ENCODE measurements at regions not wholly inside any gene's neighbourhood (a gene's known extent, or its start where the extent isn't known, plus 50 kb on each side); places are given as distances from the start of the nearest gene placed in this dataset.

- Histone ChIP-seq H3K4me3 (no peak overlapping the region), H3K27ac (no peak overlapping the region), H3K9me3 (no peaks in the 10 kb centered on the region), H3K36me3 (no peaks in the 10 kb centered on the region), H3K27me3 (no peaks in the 10 kb centered on the region), H3K4me1 (no peaks in the 10 kb centered on the region)
- ATAC-seq (ENCODE audit: low FRiP score in 2 of 2) (no peak), DNase-seq (no peak)
- WGBS, 2 donors: 88 to 94% methylated on average over 7 of the region's 7 CpGs
- TF ChIP-seq EP300 (IDR thresholded peaks at IDR 0.05): no peak
- no peak for TF ChIP-seq POLR2A (IDR thresholded peaks at IDR 0.05)
- no peak for TF ChIP-seq POLR2AphosphoS5 (IDR thresholded peaks at IDR 0.05)
- TF ChIP-seq CTCF (IDR thresholded peaks at IDR 0.05): no peak
Measured at GRCh38 chr1:109847251-109847650, 63.4 kb upstream of the CSF1 start.

- H3K27ac ChIP-seq: no peak overlapping the region
- no peak overlapping the region for H3K4me3 ChIP-seq
- no peaks in the 10 kb centered on the region for H3K36me3 ChIP-seq
- H3K9me3 ChIP-seq: no peaks in the 10 kb centered on the region
- DNase-seq: no peak
- ATAC-seq (ENCODE audit: low FRiP score in 2 of 2): no peak
- TF ChIP-seq EP300 (IDR thresholded peaks at IDR 0.05) (no peak), CTCF (IDR thresholded peaks at IDR 0.05) (no peak), POLR2A (IDR thresholded peaks at IDR 0.05) (no peak), POLR2AphosphoS5 (IDR thresholded peaks at IDR 0.05) (no peak)
- 92 to 96% methylated on average over 4 of the region's 4 CpGs for WGBS, 2 donors
- no peaks in the 10 kb centered on the region for H3K4me1 ChIP-seq
- no peaks in the 10 kb centered on the region for H3K27me3 ChIP-seq
Measured at GRCh38 chr1:109846846-109847245, 63.8 kb upstream of the CSF1 start.

GRCh38 chr1:109846162-109846561 is 64.5 kb upstream of the CSF1 start:
- Histone ChIP-seq H3K36me3 (no peaks in the 10 kb centered on the region), H3K4me3 (no peak overlapping the region), H3K9me3 (no peaks in the 10 kb centered on the region), H3K27me3 (no peaks in the 10 kb centered on the region), H3K4me1 (no peaks in the 10 kb centered on the region), H3K27ac (no peak overlapping the region)
- 90 to 96% methylated on average over 3 of the region's 3 CpGs for WGBS, 2 donors
- DNase-seq (no peak), ATAC-seq (ENCODE audit: low FRiP score in 2 of 2) (no peak)
- no peak for TF ChIP-seq POLR2A (IDR thresholded peaks at IDR 0.05)
- TF ChIP-seq EP300 (IDR thresholded peaks at IDR 0.05): no peak
- TF ChIP-seq CTCF (IDR thresholded peaks at IDR 0.05): no peak
- TF ChIP-seq POLR2AphosphoS5 (IDR thresholded peaks at IDR 0.05): no peak

- Histone ChIP-seq H3K9me3 (no peaks in the 10 kb centered on the region), H3K27me3 (no peaks in the 10 kb centered on the region), H3K36me3 (no peaks in the 10 kb centered on the region), H3K4me3 (no peak overlapping the region), H3K27ac (no peak overlapping the region), H3K4me1 (no peaks in the 10 kb centered on the region)
- no peak for TF ChIP-seq CTCF (IDR thresholded peaks at IDR 0.05)
- no peak for TF ChIP-seq EP300 (IDR thresholded peaks at IDR 0.05)
- no peak for TF ChIP-seq POLR2AphosphoS5 (IDR thresholded peaks at IDR 0.05)
- no peak for TF ChIP-seq POLR2A (IDR thresholded peaks at IDR 0.05)
- ATAC-seq (ENCODE audit: low FRiP score in 2 of 2) (no peak), DNase-seq (no peak)
- WGBS, 2 donors: 94 to 95% methylated on average over 3 of the region's 3 CpGs
Measured at GRCh38 chr1:109845658-109846057, 65.0 kb upstream of the CSF1 start.

- 89 to 94% methylated on average over 2 of the region's 2 CpGs for WGBS, 2 donors
- DNase-seq: no peak
- ATAC-seq (ENCODE audit: low FRiP score in 2 of 2): no peak
- H3K36me3 ChIP-seq: no peaks in the 10 kb centered on the region
- H3K27me3 ChIP-seq: no peaks in the 10 kb centered on the region
- no peaks in the 10 kb centered on the region for H3K9me3 ChIP-seq
- no peak for TF ChIP-seq POLR2A (IDR thresholded peaks at IDR 0.05)
- no peak for TF ChIP-seq EP300 (IDR thresholded peaks at IDR 0.05)
- no peak for TF ChIP-seq POLR2AphosphoS5 (IDR thresholded peaks at IDR 0.05)
- no peak for TF ChIP-seq CTCF (IDR thresholded peaks at IDR 0.05)
- H3K27ac ChIP-seq: no peak overlapping the region
- H3K4me1 ChIP-seq: no peaks in the 10 kb centered on the region
- no peak overlapping the region for H3K4me3 ChIP-seq
Measured at GRCh38 chr1:109844609-109845008, 66.0 kb upstream of the CSF1 start.

Measured in upper lobe of left lung (tissue), 6 donors.